ENCODE measurements at regions not wholly inside any gene's neighbourhood (a gene's known extent, or its start where the extent isn't known, plus 50 kb on each side); places are given as distances from the start of the nearest gene placed in this dataset.
"Not testable (repeated sequence)": the region's sequence is repeated elsewhere in the genome, so short reads cannot be mapped to it uniquely, and the experiment has no call there.

- DNase-seq (ENCODE audit: low spot score in 2 of 2) = no peak
- no peak for TF ChIP-seq POLR2A (IDR thresholded peaks at IDR 0.05)
- no peak for TF ChIP-seq CTCF (IDR thresholded peaks at IDR 0.05)
- no peak overlapping the region for H3K4me3 ChIP-seq (ENCODE audit: low read depth, poor library complexity, severe bottlenecking)
- intact Hi-C loops (cut with DNase I; ENCODE audit: low total_unique reads) = no loop called here
- WGBS, 2 donors = 59 to 68% methylated on average over 2 of the region's 2 CpGs
Observed at GRCh38 chr22:33149611-33150010, 91.4 kb upstream of the SYN3 start.

- TF ChIP-seq CTCF (IDR thresholded peaks at IDR 0.05) (no peak), POLR2A (IDR thresholded peaks at IDR 0.05) (no peak)
- DNase-seq (ENCODE audit: low spot score in 2 of 2) = no peak
- intact Hi-C loops (cut with DNase I; ENCODE audit: low total_unique reads) = no loop called here
- H3K4me3 ChIP-seq (ENCODE audit: low read depth, poor library complexity, severe bottlenecking) = no peak overlapping the region
- WGBS, 2 donors = 77 to 89% methylated on average over 1 of the region's 1 CpG
Observed at GRCh38 chr22:33144721-33145120, 86.5 kb upstream of the SYN3 start.

- intact Hi-C loops (cut with DNase I; ENCODE audit: low total_unique reads) = no loop called here
- no peak for DNase-seq (ENCODE audit: low spot score in 2 of 2)
- WGBS, 2 donors = 47% methylated on average over 4 of the region's 4 CpGs
- H3K4me3 ChIP-seq (ENCODE audit: low read depth, poor library complexity, severe bottlenecking) = no peak overlapping the region
- TF ChIP-seq POLR2A (IDR thresholded peaks at IDR 0.05) (no peak), CTCF (IDR thresholded peaks at IDR 0.05) (no peak)
Observed at GRCh38 chr22:33142282-33143055, 84.3 kb upstream of the SYN3 start.

- intact Hi-C loops (cut with DNase I; ENCODE audit: low total_unique reads) = no loop called here
- DNase-seq (ENCODE audit: low spot score in 2 of 2) = no peak
- H3K4me3 ChIP-seq (ENCODE audit: low read depth, poor library complexity, severe bottlenecking) = no peak overlapping the region
- TF ChIP-seq CTCF (IDR thresholded peaks at IDR 0.05) = no peak
Observed at GRCh38 chr22:33139937-33140336, 81.8 kb upstream of the SYN3 start.

- H3K4me3 ChIP-seq (ENCODE audit: low read depth, poor library complexity, severe bottlenecking); DNase-seq (ENCODE audit: low spot score in 2 of 2); intact Hi-C loops (cut with DNase I; ENCODE audit: low total_unique reads): not testable (repeated sequence)
- 58 to 61% methylated on average over 5 of the region's 5 CpGs for WGBS, 2 donors
Observed at GRCh38 chr22:33138333-33138732, 80.2 kb upstream of the SYN3 start.

GRCh38 chr22:33130473-33130872 is 72.3 kb upstream of the SYN3 start:
- intact Hi-C loops (cut with DNase I; ENCODE audit: low total_unique reads) = no loop called here
- no peak for TF ChIP-seq POLR2A (IDR thresholded peaks at IDR 0.05)
- no peak for TF ChIP-seq CTCF (IDR thresholded peaks at IDR 0.05)
- no peak for DNase-seq (ENCODE audit: low spot score in 2 of 2)
- H3K4me3 ChIP-seq (ENCODE audit: low read depth, poor library complexity, severe bottlenecking) = no peak overlapping the region
- WGBS, 2 donors = 86 to 91% methylated on average over 9 of the region's 9 CpGs
